IMR-90 (cell line): ENCODE measurements at regions not wholly inside any gene's neighbourhood (a gene's known extent, or its start where the extent isn't known, plus 50 kb on each side); places are given as distances from the start of the nearest gene placed in this dataset.

Experiments used
- ATAC-seq: fragments of 200-7000 bp; cut with Tn5 transposase; 2 replicates; pipeline ENCODE4 v1.9.1; 2020; ENCODE audit warnings: low read depth, mild to moderate bottlenecking, moderate library complexity
- BruUV-seq: library from RNA; stranded (reverse); fragments of 400-500 nt; replicated peaks from 2 replicates; lab custom pipeline; 2021; lab: Mats Ljungman, UMichigan
- CTCF ChIA-PET: fragments of 300-600 bp; formaldehyde crosslinking; extraction: SDS; loops from one replicate; lab custom pipeline; 2021; ENCODE audit warnings: antibody characterized with exemption; lab: Yijun Ruan, JAX
- POLR2A ChIA-PET: fragments of 300-600 bp; sonication (Branson Sonifier 250); formaldehyde crosslinking; loops from one replicate; lab custom pipeline; 2022; ENCODE audit warnings: antibody characterized with exemption; ENCODE audit not compliant: unreplicated experiment; lab: Charles Lee
- DNase-seq: peaks from one replicate; pipeline ENCODE4 v3.0.0; 2013
- H2AFZ ChIP-seq: replicated peaks from 2 replicates; pipeline ENCODE3; 2013; ENCODE audit warnings: low read length, mild to moderate bottlenecking; ENCODE audit not compliant: poor library complexity
- H2AK5ac ChIP-seq: 2 replicates; pipeline ENCODE4 v1.6.1; 2013; ENCODE audit warnings: low read depth, low read length, inconsistent platforms
- H2AK9ac ChIP-seq: replicated peaks from 2 replicates; pipeline ENCODE3; 2013; ENCODE audit warnings: mild to moderate bottlenecking, low read depth, low read length, moderate library complexity; ENCODE audit not compliant: poor library complexity
- H2BK120ac ChIP-seq: 2 replicates; pipeline ENCODE4 v1.6.1; 2013; ENCODE audit warnings: low read depth, low read length, inconsistent platforms
- H2BK15ac ChIP-seq: 3 replicates; pipeline ENCODE4 v1.6.1; 2013; ENCODE audit warnings: low read depth, low read length, inconsistent platforms
- H2BK20ac ChIP-seq: 2 replicates; pipeline ENCODE4 v1.6.1; 2013; ENCODE audit warnings: low read depth, mild to moderate bottlenecking, inconsistent platforms, low read length, moderate library complexity
- H2BK5ac ChIP-seq: 2 replicates; pipeline ENCODE4 v1.6.1; 2013; ENCODE audit warnings: mild to moderate bottlenecking, low read depth, low read length, inconsistent platforms; ENCODE audit not compliant: poor library complexity, severe bottlenecking
- H3K14ac ChIP-seq: replicated peaks from 2 replicates; pipeline ENCODE4 v1.6.1; 2013; ENCODE audit warnings: low read depth, low read length, inconsistent platforms
- H3K18ac ChIP-seq: 2 replicates; pipeline ENCODE4 v1.6.1; 2013; ENCODE audit warnings: low read depth, low read length, control low read depth
- H3K23ac ChIP-seq: 2 replicates; pipeline ENCODE4 v1.6.1; 2013; ENCODE audit warnings: low read depth, low read length, inconsistent platforms
- H3K27ac ChIP-seq: 2 replicates; pipeline ENCODE4 v1.5.1; 2013; ENCODE audit warnings: mild to moderate bottlenecking, control low read depth, low read length; ENCODE audit not compliant: insufficient read depth
- H3K27me3 ChIP-seq: 2 replicates; pipeline ENCODE4 v1.6.1; 2013; ENCODE audit warnings: low read length; ENCODE audit not compliant: control insufficient read depth, insufficient read depth
- H3K36me3 ChIP-seq: 2 replicates; pipeline ENCODE4 v1.6.1; 2013; ENCODE audit warnings: low read length, mixed read lengths; ENCODE audit not compliant: control insufficient read depth, insufficient read depth
- H3K4ac ChIP-seq: 2 replicates; pipeline ENCODE4 v1.6.1; 2013; ENCODE audit warnings: low read depth, low read length, inconsistent platforms
- H3K4me1 ChIP-seq: 2 replicates; pipeline ENCODE4 v1.6.1; 2013; ENCODE audit warnings: low read length, mixed read lengths; ENCODE audit not compliant: control insufficient read depth, insufficient read depth
- H3K4me2 ChIP-seq: 2 replicates; pipeline ENCODE4 v1.6.1; 2013; ENCODE audit warnings: low read depth, mild to moderate bottlenecking, control low read depth, low read length, moderate library complexity
- H3K4me3 ChIP-seq: 2 replicates; pipeline ENCODE4 v1.5.1; 2013; ENCODE audit warnings: low read depth, mild to moderate bottlenecking, control low read depth, low read length, moderate library complexity; ENCODE audit not compliant: insufficient read depth
- H3K56ac ChIP-seq: 2 replicates; pipeline ENCODE4 v1.6.1; 2013; ENCODE audit warnings: low read length, inconsistent platforms; ENCODE audit not compliant: insufficient read depth; ENCODE audit errors: extremely low read depth
- H3K79me1 ChIP-seq, 2 experiments: 2 replicates each; pipeline ENCODE4 v1.6.1; 2013; ENCODE audit warnings: low read length in 2 of 2, inconsistent platforms in 1 of 2, low read depth in 1 of 2
- H3K9ac ChIP-seq: 2 replicates; pipeline ENCODE4 v1.6.1; 2013; ENCODE audit warnings: low read depth, low read length, control low read depth
- H3K9me1 ChIP-seq: 2 replicates; pipeline ENCODE4 v1.6.1; 2013; ENCODE audit warnings: low read length, inconsistent platforms; ENCODE audit not compliant: insufficient read depth
- H3K9me3 ChIP-seq: 2 replicates; pipeline ENCODE4 v1.6.1; 2013; ENCODE audit warnings: low read length; ENCODE audit not compliant: control insufficient read depth, insufficient read depth
- H4K20me1 ChIP-seq: 2 replicates; pipeline ENCODE4 v1.6.1; 2013; ENCODE audit warnings: low read length, inconsistent platforms; ENCODE audit not compliant: insufficient read depth
- H4K5ac ChIP-seq: 2 replicates; pipeline ENCODE4 v1.6.1; 2013; ENCODE audit warnings: mild to moderate bottlenecking, low read depth, low read length, control low read depth
- H4K8ac ChIP-seq, 2 experiments: 2 replicates each; pipeline ENCODE4 v1.6.1; 2013; ENCODE audit warnings: low read depth in 2 of 2, low read length in 2 of 2, control low read depth in 1 of 2, inconsistent platforms in 1 of 2
- H4K91ac ChIP-seq: 2 replicates; pipeline ENCODE4 v1.6.1; 2013; ENCODE audit warnings: low read depth, low read length, inconsistent platforms; ENCODE audit not compliant: insufficient read depth
- BHLHE40 ChIP-seq: fragments of 150-350 bp; IDR thresholded peaks from 2 replicates; pipeline ENCODE4 v1.6.1; 2016; ENCODE audit warnings: mild to moderate bottlenecking, low read depth, low read length
- CEBPB ChIP-seq: IDR thresholded peaks from 2 replicates; pipeline ENCODE4 v1.6.1; 2012; ENCODE audit warnings: low read depth, low read length, improper control_type of control experiment
- CTCF ChIP-seq: conservative IDR thresholded peaks from 2 replicates; pipeline ENCODE4 v1.5.1; 2012; ENCODE audit warnings: mild to moderate bottlenecking, low read depth, low read length, improper control_type of control experiment
- FOS ChIP-seq: fragments of 150-350 bp; IDR thresholded peaks from 2 replicates; pipeline ENCODE4 v1.6.1; 2016; ENCODE audit warnings: low read depth, low read length
- MAFK ChIP-seq: IDR thresholded peaks from 2 replicates; pipeline ENCODE4 v1.6.1; 2012; ENCODE audit warnings: low read depth, low read length, improper control_type of control experiment
- MAZ ChIP-seq: IDR thresholded peaks from 2 replicates; pipeline ENCODE4 v1.6.1; 2012; ENCODE audit warnings: low read depth, mild to moderate bottlenecking, low read length, improper control_type of control experiment, moderate library complexity, borderline replicate concordance
- MXI1 ChIP-seq: IDR thresholded peaks from 2 replicates; pipeline ENCODE4 v1.6.1; 2012; ENCODE audit warnings: low read depth, mild to moderate bottlenecking, low read length, moderate library complexity, borderline replicate concordance
- NFE2L2 ChIP-seq: fragments of 150-350 bp; IDR thresholded peaks from 2 replicates; pipeline ENCODE4 v1.6.1; 2016; ENCODE audit warnings: low read depth, mild to moderate bottlenecking, low read length
- POLR2A ChIP-seq: IDR thresholded peaks from 2 replicates; pipeline ENCODE4 v1.6.1; 2012; ENCODE audit warnings: mild to moderate bottlenecking, low read depth, low read length
- RAD21 ChIP-seq: IDR thresholded peaks from 2 replicates; pipeline ENCODE4 v1.6.1; 2012; ENCODE audit warnings: low read length, improper control_type of control experiment
- RCOR1 ChIP-seq: IDR thresholded peaks from 2 replicates; pipeline ENCODE4 v1.6.1; 2012; ENCODE audit warnings: mild to moderate bottlenecking, low read length, improper control_type of control experiment; ENCODE audit not compliant: insufficient replicate concordance
- SMC3 ChIP-seq: fragments of 150-350 bp; IDR thresholded peaks from 2 replicates; pipeline ENCODE4 v1.6.1; 2016; ENCODE audit warnings: low read depth, mild to moderate bottlenecking, antibody characterized with exemption, low read length, moderate library complexity
- USF2 ChIP-seq: fragments of 150-350 bp; IDR thresholded peaks from 2 replicates; pipeline ENCODE4 v1.6.1; 2017; ENCODE audit warnings: mild to moderate bottlenecking, antibody characterized with exemption, low read length, low read depth
- WGBS, 2 experiments: methylation state at CpG; one replicate each; pipeline versions ENCODE4 v1.1.5 to v1.1.7; 2013; ENCODE audit warnings: missing lambda C conversion rate in 2 of 2; ENCODE audit not compliant: insufficient read length in 1 of 2; ENCODE audit errors: extremely low coverage in 2 of 2; 5-methylcytosine and 5-hydroxymethylcytosine counted together
- dilution Hi-C: fragments of 300-500 bp; cut with HindIII; formaldehyde crosslinking; loops from one replicate; pipeline ENCODE4 v1.14.3; 2018; ENCODE audit warnings: low sequenced_read_pairs; ENCODE audit not compliant: unreplicated experiment
- in situ Hi-C: fragments of 300-500 bp; cut with MboI; formaldehyde crosslinking; loops from 3 replicates; pipeline ENCODE4 v1.14.3; 2019; ENCODE audit warnings: low sequenced_read_pairs, inconsistent platforms, mixed read lengths
- intact Hi-C: fragments of 100-400 bp; cut with micrococcal nuclease; formaldehyde crosslinking; loops from 2 replicates; pipeline ENCODE4 v1.10.0; 2022

GRCh38 chr17:36858119-36859002, 78.9 kb upstream of the LHX1 start (continued):
- TF ChIP-seq MAFK = no peak

- Histone ChIP-seq H4K8ac (no peak overlapping the region), H2BK20ac (no peak overlapping the region), H3K9ac (no peak overlapping the region), H4K20me1 (no peaks in the 10 kb centered on the region), H3K56ac (no peak overlapping the region), H3K36me3 (no peaks in the 10 kb centered on the region), H4K5ac (no peak overlapping the region), H3K14ac (no peak overlapping the region), H3K27ac (no peak overlapping the region), H3K4me2 (no peak overlapping the region), H2AFZ (no peak overlapping the region), H2BK120ac (no peak overlapping the region), H2BK15ac (no peak overlapping the region), H3K79me1 (no peaks in the 10 kb centered on the region), H3K9me1 (no peaks in the 10 kb centered on the region), H4K91ac (no peak overlapping the region), H2AK5ac (no peak overlapping the region), H3K27me3 (peaks cover 33% of the 10 kb centered on the region), H3K4me1 (no peaks in the 10 kb centered on the region), H3K4me3 (no peak overlapping the region), H3K4ac (no peak overlapping the region), H3K9me3 (no peaks in the 10 kb centered on the region), H3K18ac (no peak overlapping the region), H2BK5ac (no peak overlapping the region), H3K23ac (no peak overlapping the region), H2AK9ac (no peak overlapping the region)
- in situ Hi-C loops (no loop called here), intact Hi-C loops (loop anchor here (10.0 kb wide), 1 partner anchor 76 kb away; the partner anchor contains the start of gene LHX1), dilution Hi-C loops (no loop called here)
- TF ChIP-seq BHLHE40 (no peak), FOS (no peak), USF2 (no peak), POLR2A (no peak), RCOR1 (no peak), SMC3 (no peak), MXI1 (no peak), MAZ (no peak), NFE2L2 (no peak), CTCF (no peak), RAD21 (no peak), CEBPB (no peak)
- DNase-seq (no peak), ATAC-seq (no peak)
- ChIA-PET POLR2A (no interaction called here), CTCF (no interaction called here)
- no TSS peak for BruUV-seq
- WGBS, 2 experiments = 100% methylated on average over 1 of the region's 10 CpGs; no CpG with 5 or more reads in 1 of the 2 experiments
These were observed 78.3 kb upstream of the LHX1 start for GRCh38 chr17:36859003-36859300.
